HG03469 (cell line): ENCODE measurements at regions not wholly inside any gene's neighbourhood (a gene's known extent, or its start where the extent isn't known, plus 50 kb on each side); places are given as distances from the start of the nearest gene placed in this dataset.

Experiments used
- ATAC-seq: cut with Tn5 transposase; IDR thresholded peaks from one replicate; pipeline ENCODE4 v1.9.1; 2021; ENCODE audit warnings: mild to moderate bottlenecking, moderate library complexity, moderate number of reproducible peaks; ENCODE audit not compliant: unreplicated experiment

DNA sequence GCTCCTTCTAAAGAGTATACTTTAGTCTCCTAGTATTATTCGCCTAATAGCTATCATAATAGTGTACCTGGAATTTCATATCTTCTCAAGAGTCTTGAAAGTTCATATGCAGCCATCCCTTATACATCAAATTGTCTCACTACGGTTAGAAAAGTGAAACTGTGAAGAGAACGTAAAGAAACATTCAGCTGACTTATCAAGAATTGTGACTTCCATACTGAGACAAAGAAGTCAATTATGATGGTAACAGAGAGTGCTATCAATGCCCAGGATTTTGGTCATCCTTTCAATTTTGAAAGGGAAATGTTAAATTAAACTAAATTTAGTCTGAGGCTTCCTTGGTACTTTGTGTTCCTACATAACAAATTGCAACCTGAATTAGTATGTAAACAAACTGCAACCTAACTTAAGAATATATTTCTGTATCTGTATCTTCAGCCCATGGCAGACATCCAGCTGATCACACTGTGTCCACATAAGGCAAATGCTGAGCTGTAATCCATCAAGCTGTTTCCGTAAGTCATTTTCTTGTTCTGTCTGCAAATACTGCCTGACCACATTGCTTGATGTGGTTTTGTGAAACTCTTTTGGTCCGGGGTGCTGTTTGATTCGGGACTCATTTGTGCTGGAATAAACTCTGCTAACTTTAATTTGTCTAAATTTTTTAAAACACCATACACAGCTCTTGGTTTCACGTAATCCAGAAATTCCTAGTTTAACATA, 469.6 kb downstream of the SI start:
- no peak for ATAC-seq

DNA sequence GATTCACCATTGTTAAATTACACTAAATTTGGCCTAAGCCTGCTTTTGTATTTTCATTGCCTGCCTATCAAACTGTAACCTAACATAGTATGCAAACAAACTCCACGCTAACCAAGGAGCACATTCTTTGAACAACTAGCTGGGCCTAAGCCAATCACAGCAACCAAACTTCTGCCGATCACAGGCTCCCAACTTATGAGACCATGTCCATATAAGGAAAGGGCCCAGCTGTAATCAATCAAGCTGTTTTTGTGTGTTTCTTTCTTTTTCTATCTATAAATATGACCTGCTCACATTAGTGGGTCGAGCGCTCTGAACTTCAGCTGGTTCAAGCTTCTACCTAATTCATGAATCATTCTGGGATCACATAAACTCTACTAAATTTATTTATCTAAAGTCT, 473.6 kb downstream of the SI start:
- ATAC-seq: no peak

DNA sequence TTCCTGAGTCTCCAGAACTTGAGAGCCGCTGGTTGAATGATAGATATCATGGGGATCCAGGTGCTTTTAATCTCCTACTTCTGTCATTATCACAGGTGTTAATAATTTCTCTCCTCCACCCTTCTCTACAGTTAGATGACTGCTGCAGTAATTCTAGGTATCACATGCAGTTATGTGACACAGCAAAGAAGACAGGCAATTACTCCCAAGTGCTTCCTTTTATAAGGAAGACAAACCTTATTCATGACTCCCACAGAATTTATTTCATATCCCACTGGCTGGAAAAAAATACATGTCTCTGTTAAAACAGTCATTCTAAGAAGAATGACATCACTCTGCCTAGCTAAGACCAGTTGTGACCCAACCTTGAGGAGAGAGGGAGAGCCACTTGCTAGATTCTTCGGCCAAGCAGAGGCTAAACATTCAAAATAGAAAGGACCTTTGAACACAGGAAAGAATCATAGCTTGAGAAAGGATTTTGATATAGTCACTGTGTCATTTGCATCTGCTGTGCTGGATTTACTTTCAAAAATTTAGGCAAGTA, 500.6 kb downstream of the SI start:
- ATAC-seq: no peak

DNA sequence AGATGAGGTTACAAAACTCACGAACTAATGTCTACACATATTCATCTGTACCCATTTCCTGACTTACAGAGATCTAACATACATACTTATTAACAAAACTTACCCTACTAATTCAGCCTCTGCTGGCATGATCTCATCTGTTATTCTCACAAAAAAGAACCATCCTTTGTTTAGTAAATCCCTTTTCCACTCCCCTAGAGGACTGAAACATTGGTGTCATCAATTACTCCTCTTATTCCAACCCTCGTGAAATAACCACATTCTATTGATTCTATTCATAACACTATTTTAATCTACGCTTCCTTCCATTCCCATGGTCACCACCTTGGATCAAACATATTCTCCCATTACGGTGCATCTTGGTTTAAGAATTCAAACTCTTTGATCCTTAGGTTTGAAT, 505.9 kb downstream of the SI start:
- no peak for ATAC-seq

DNA sequence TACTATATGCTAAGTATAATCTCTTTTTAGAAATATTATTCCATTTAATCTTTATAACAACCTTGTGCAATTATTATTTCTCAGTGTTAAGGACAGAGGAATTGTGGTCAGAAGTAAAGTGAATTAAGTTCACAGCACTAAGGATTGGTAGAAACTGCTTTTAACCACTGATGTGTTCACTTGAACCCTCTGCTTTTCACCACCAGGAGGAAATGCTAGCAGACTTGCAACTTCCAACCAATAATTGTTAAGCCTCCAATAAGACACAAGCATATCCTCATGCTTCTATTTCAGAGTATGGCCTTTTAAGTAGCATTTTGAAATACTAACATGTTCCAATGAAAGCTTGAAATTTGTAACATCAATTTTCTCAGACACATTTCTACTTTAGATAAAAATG, 527.4 kb downstream of the SI start:
- no peak for ATAC-seq

DNA sequence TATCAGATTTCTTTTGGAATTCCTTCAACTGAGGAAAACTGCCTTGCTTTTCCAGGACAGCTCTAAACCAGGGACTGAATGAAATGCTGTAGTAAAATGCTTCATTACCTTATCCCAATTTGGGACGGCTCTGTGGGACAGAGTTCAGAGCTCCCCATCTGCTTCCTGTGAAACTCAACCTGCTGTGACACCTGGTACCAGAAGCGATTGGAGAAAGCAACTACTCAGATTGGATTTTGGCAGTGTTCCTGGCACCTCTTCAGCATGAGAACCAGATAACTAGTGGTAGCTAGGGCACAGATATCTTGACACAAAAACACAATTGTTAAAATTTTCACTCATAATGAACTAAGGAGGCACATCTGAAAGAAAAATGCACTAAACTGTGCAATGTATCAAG, 539.1 kb downstream of the SI start:
- ATAC-seq: no peak

DNA sequence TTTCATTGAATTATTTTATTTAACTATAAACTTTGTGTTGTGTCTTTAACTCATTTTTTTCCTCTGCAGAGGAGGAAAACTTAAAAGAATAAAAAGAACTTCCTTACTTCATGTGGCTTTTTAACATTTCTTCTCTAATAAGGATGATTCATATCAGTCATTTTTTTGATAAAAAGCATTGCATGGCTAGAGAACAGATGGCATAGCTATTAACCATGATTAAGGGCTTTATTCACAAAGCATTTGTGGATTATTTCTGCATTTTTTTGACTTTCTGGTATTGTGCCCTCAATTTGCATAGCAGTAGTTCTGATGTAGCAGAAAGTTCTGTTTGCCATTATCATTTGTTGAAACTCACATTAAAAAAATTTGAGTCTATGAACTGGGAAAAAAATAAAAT, 540.8 kb downstream of the SI start:
- no peak for ATAC-seq

DNA sequence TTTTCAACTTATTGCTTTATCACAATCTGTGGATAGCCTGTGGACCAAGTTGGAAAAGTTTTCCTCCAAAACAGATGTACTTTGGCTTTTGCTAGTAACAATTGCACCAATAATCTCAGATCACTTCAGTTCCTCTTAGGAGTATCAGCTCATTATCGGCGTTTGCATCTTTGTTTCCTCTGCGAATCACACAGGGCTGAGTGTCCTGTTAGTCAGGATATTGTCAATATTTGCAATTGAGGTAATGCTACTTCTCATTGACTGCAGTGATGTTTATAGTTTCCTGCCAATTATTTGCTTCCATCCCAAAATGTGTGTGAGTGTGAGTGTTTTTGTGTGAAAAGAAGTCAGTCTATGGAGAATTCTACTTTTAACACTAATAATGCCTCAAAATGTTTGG, 545.0 kb downstream of the SI start:
- no peak for ATAC-seq

DNA sequence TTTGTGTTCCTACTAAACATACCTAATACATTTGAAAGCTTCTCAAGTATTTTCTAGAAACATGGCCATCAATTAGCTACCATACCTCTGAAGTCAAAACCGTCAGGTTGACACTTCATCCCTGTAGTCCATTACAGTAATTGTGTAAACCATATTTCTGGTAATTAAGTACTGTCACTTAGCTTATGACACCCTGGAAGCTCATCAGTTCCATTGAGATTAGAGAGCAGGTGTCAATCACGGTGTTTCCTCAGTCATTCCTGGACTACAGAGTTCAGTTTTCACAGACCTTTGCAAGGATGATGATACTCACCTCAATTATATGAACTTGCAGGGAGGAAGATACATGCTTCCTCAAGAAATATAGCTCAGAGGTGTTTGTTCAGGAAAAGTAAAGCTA, 552.0 kb downstream of the SI start:
- ATAC-seq: no peak

DNA sequence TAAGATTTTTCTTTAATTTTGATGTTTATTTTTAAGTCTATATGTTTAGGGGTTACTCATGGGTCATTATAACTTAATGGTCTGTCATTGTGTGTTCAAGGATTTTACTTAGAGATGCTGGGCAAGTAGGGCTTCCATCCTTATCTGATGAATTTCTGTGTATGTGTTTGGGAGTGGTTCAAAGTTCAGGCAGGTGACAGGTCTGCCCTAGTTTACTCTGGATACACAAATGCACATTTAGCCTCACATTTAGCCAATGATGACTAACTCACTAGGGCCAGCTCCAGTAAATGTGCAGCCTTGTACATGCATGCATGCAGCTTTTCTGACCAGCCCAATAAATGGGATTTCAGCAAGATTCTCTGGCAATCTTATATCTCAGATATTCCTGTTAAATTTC, 554.1 kb downstream of the SI start:
- no peak for ATAC-seq

DNA sequence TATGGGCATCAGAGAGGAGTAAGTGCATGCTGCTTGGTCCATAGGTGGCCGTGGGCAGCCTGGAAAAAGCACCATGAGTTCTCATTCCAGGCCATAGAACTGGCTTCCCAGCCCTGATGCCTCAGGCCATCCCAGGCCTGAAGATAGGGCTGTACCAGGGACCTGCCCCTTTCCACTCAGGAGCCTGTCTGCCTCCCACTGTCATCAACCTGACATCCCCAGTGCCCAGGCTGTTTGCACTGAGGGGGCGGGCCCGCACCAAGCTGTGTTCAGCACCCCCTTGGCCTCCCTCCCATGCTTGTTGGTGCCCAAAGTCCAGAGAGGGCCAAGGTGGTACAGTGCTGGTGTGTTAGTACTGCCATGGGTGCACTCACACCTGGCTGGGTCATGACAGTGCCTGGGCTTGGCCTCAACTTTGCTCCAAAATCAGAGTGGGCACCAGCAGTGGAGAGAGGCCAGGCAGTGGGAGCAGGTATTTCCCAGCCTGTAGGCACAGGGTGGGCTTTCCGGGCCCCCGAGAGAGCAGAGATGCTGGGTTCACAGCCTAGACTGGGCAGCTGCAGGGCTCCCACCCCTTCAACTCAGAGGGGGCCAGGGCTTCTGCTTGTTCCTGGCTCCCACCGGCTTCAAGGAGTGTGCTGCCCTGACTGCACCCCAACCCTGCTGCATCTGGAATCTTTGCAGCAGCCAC, 556.1 kb downstream of the SI start:
- ATAC-seq: no peak

DNA sequence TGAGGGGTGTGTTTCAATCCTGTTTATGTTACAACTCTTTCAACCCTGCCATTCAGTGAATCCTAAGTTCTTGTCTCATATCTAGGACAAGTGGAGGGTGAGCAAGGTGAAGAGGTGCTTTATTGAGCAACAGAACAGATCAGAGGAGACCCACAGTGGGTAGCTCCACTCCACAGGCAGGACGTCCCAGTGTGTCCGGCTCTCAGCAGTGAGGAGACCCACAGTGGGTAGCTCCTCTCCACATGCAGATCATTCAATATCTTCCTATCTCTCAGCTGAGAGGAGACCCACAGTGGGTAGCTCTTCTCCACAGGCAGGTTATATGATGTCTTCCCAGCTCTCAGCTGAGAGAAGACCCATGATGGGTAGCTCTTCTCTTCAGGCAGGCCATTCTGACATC, 556.7 kb downstream of the SI start:
- ATAC-seq: no peak

DNA sequence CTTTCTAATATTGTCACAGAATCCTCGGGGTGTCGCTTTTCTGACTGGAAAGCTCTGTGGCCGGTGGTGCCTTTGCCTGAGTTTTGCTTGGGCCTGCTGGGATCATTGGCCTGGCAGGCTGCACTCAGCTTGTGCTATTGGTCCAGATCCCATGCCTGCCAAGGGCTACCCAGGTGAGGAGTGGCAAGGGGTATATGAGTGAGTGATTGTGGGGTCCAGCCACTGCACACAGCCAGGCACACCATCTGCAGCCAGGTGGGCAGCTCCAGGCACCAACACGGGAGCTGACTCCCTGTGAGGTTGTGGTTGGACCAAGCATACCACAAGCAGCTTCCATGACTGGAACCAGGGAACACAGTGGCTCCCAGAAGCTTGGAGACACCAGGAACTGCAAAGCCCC, 557.2 kb downstream of the SI start:
- no peak for ATAC-seq

DNA sequence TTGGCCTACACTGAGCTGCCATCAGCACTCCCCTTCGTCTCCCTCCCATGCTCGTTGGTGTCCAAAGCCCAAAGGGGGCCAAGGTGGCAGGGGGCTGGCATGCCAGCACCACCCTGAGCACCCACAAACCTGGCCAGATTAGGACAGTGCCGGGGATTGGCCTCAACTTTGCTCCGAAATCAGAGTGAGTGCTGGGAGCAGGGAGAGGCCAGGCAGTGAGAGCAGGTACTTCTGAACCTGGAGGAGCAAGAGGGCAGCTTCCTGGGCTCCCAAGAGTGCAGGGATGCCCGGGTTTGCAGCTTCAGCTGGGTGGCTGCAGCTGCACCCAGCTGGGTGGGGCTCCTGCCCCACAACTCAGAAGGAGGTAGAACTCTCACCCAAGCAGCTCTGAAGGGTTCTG, 563.0 kb downstream of the SI start:
- ATAC-seq: no peak

DNA sequence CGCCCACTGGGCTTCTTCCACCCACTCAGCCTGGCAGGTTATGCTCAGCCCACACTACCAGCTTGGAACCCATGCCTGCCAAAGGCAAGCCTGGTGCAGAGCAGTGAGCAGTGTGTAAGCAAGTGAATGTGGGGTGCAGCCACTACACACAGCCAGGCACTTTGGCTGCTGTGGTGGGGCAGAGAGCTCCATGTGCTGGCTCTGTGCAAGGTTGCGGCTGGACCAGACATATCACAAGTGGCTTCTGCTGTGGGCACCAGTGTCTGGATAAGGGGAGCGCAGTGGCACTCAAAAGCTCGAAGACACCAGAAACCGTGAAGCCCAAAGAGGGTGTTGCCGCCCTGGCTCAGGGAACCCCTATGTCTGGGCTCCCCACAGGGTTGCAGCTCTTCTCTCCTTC, 563.7 kb downstream of the SI start:
- no peak for ATAC-seq

DNA sequence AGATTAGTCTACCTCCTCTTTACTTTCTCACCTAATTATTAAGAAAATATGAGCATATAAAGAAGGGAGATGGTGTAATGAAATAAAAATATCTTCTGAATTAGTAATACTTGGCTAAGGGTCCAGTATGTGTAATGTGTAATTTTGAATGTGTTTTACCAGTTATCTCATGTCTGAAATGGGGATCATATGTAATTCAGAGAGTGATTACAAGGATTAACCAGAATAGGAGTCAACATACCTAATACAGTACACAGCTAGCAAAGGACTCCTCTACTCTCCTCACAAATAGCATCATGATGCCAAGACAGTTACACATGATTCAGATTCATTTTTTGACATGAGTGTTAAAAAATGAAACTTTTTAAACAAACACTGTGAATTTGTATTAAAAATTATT, 570.4 kb downstream of the SI start:
- ATAC-seq: no peak

DNA sequence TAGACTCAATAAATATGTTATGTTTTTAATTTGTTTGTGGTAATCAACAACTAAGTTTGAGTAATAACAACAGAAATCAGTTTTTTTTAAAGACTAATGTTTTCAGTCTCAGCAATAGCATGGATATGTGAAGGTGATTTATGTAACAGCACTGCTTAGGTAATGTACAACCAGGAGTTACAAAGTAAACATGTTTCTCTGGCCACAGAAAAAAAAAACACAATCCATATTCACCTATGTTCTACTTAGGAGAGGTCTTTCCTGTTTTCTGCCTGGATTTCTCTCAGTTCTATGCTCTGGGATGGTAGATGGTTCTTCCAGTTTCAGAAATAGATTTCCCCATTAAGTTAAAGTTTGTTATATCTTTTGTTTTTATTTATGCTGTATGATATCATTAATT, 579.4 kb downstream of the SI start:
- ATAC-seq: no peak

DNA sequence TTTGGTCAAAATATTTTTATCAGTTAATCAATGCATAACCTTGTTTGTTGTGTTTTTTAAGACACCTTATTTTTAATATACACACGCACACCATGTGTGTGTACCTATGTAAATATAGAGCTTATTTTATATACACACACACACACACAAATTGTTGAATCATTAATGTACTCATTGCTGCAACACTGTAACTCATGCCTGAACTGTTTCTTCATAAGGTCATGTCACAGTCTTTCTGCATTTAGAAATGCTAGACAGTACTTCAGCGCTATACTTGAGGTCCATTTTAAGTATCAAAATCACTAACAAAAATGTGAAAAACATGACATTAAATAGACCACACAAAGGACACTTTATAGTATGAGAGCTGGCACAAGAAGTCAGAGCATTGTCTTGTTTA, 589.4 kb downstream of the SI start:
- ATAC-seq: no peak

DNA sequence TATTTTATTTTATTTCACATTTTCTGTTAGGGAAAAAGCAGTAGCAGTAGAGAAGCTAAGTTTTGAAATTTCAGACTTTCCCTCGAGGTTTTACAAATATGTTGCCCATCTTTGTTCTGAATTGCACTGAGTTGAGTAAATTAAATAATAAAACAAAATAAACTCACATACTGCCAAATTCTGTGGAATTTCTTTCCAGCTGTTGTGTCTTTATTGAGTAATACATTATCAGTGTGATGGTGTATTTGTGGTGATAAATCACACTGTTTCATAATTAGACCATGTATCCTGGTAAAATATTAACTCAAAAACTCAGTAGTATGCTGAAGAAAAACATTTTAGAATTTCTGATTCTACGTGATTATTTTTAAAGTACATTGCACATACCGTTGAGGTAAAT, 592.1 kb downstream of the SI start:
- no peak for ATAC-seq

DNA sequence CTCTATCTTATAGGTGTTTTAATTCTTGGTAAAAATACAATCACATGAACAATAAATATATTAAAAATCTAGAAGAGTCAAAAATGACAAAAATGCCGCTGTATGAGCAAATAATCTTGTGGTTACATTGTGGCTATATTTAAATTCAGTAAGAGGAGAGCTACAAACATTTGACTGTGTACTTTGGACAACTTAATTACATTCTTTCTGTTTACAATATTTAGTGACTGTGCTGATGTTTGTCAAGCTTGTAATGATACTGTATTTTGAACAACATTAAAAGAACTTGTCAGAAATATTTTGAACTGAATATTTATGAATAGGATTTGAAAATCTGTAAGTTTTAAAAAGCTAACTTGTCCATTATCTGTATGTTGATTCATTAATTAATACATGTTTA, 598.3 kb downstream of the SI start:
- no peak for ATAC-seq

DNA sequence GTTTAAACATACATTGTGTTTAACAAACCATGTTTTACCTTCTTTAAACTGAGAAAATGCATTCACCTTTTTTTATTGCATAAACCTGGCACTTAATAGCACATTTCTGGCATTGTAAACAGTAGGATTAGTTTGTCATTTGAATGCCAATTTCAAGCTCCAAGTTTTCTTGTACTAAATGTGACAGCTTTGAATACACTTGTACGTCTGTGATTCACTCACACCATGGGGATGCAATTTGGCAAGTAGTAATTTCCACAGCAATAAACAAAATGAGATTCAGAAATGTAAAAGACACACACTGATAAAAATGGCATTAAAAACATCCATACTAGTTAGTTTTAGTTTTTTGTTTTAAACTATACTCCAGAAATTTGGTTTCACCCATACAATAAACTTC, 598.9 kb downstream of the SI start:
- ATAC-seq: no peak

DNA sequence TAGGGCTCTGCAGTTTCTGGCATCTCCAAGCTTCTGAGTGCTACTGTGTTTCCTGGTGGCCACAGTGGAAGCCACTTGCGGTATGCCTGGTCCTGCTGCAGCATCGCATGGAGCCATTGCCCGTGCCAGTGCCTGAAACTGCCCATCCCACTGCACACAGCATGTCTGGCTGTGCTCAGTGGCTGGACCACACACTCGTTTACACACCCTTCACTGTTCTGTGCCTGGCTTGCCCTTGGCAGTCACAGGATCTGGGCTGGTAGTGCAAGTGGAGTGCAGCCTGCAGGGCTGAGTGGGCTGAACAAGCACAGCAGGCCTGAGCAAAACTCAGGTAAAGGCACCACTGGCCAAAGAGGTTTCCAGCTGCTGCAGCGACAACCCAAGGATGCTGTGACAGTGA, 600.0 kb downstream of the SI start:
- ATAC-seq: no peak

DNA sequence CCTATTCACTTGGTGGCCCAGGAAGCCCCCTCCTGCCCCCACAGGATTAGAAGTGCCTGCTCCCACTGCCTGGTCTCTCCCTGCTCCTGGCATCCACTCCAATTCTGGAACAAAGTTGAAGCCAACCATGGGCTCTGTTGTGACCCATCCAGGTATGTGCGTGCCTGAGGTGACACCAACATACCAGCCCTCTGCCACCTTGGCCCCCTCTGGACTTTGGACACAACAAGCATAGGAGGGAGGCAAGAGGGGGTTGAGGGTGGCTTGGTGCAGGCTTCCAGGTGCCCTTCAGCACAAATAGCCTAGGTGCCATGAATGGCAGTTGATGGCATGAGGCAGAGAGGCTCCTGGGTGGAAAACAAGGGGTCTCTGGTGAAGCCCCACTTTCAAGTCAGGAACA, 600.9 kb downstream of the SI start:
- no peak for ATAC-seq
